K562 (cell line): ENCODE measurements at regions not wholly inside any gene's neighbourhood (a gene's known extent, or its start where the extent isn't known, plus 50 kb on each side); places are given as distances from the start of the nearest gene placed in this dataset.

Source experiments
- ATAC-seq: fragments of 200-7000 bp; cut with Tn5 transposase; 3 replicates; pipeline ENCODE4 v1.9.1; 2020; ENCODE audit warnings: moderate library complexity
- BruUV-seq: library from RNA; stranded (reverse); fragments of 400-500 nt; replicated peaks from 2 replicates; lab custom pipeline; 2021; lab: Mats Ljungman, UMichigan
- CTCF ChIA-PET: fragments of 300-600 bp; formaldehyde crosslinking; extraction: SDS; loops from one replicate; lab custom pipeline; 2021; ENCODE audit warnings: low intra/inter-chr PET ratio; lab: Yijun Ruan, JAX
- POLR2A ChIA-PET: fragments of 300-600, 350-650 bp; sonication (Branson Sonifier 250); formaldehyde crosslinking; extraction: SDS; loops from one replicate; lab custom pipeline; 2021; ENCODE audit warnings: antibody characterized with exemption, inconsistent platforms; lab: Yijun Ruan, JAX
- DNase-seq, 4 experiments: peaks; one replicate each; pipeline versions ENCODE4 v3.0.0 to v3.0.0-alpha.2; 2011 to 2018; ENCODE audit warnings: low spot score in 3 of 4, mixed read lengths in 3 of 4; ENCODE audit errors: extremely low read depth in 1 of 4
- FAIRE-seq: peaks from 2 replicates; lab custom pipeline; 2011; peaks lifted over from hg19 to GRCh38; lab: Jason Lieb, UNC
- H2AFZ ChIP-seq: 2 replicates; pipeline ENCODE4 v1.6.0; 2011; ENCODE audit warnings: low read depth, low read length, control low read depth, inconsistent platforms
- H3K27ac ChIP-seq: fragments of 200-600 bp; 3 replicates; pipeline ENCODE4 v1.8.0; 2011; ENCODE audit warnings: low read depth, mild to moderate bottlenecking, control low read depth, inconsistent platforms, low read length, moderate library complexity, mixed read lengths; ENCODE audit errors: extremely low read depth
- H3K27me3 ChIP-seq, 2 experiments: fragments of 300-600 bp in 1 of 2; 2 replicates in 1 of 2; 3 replicates in 1 of 2; pipeline versions ENCODE4 v1.6.0 to v1.8.0; 2011; ENCODE audit warnings: inconsistent platforms in 2 of 2, low read length in 2 of 2, mild to moderate bottlenecking in 1 of 2, mixed read lengths in 1 of 2, moderate library complexity in 1 of 2; ENCODE audit not compliant: control insufficient read depth in 2 of 2, insufficient read depth in 2 of 2
- H3K36me3 ChIP-seq: fragments of 300-600 bp; 3 replicates; pipeline ENCODE4 v1.8.0; 2011; ENCODE audit warnings: mild to moderate bottlenecking, low read length, inconsistent platforms; ENCODE audit not compliant: control insufficient read depth, insufficient read depth
- H3K4me1 ChIP-seq, 2 experiments: fragments of 200-600 bp in 1 of 2; replicated peaks in 1 of 2; 2 replicates in 1 of 2; 3 replicates in 1 of 2; pipeline versions ENCODE4 v1.5.1 to v1.8.0; 2011; ENCODE audit warnings: inconsistent platforms in 2 of 2, low read length in 2 of 2, mild to moderate bottlenecking in 1 of 2, mixed read lengths in 1 of 2, moderate library complexity in 1 of 2; ENCODE audit not compliant: control insufficient read depth in 2 of 2, insufficient read depth in 2 of 2
- H3K4me2 ChIP-seq: 2 replicates; pipeline ENCODE4 v1.6.1; 2011; ENCODE audit warnings: low read length, control low read depth, inconsistent platforms, mixed read lengths; ENCODE audit not compliant: insufficient read depth
- H3K4me3 ChIP-seq: fragments of 200-600 bp; sonication (generic), shearing (Covaris generic); 2 replicates; pipeline ENCODE4 v1.5.1; 2016; ENCODE audit warnings: control low read depth, inconsistent platforms
- H3K79me2 ChIP-seq: fragments of 200-600 bp; 3 replicates; pipeline ENCODE4 v1.8.0; 2011; ENCODE audit warnings: low read length, inconsistent platforms; ENCODE audit not compliant: control insufficient read depth, insufficient read depth
- H3K9ac ChIP-seq, 2 experiments: 2 replicates each; pipeline versions ENCODE4 v1.6.0 to v1.6.1; 2011; ENCODE audit warnings: low read depth in 2 of 2, low read length in 2 of 2, control low read depth in 1 of 2, inconsistent platforms in 1 of 2, mild to moderate bottlenecking in 1 of 2, mixed read lengths in 1 of 2; ENCODE audit not compliant: insufficient read depth in 1 of 2
- H3K9me1 ChIP-seq: one replicate; pipeline ENCODE4 v1.6.0; 2011; ENCODE audit warnings: inconsistent platforms, mild to moderate bottlenecking, low read length, moderate library complexity; ENCODE audit not compliant: control insufficient read depth, insufficient read depth
- H3K9me3 ChIP-seq: replicated peaks from 2 replicates; pipeline ENCODE4 v1.5.1; 2011; ENCODE audit warnings: low read depth, low read length, inconsistent platforms; ENCODE audit not compliant: control insufficient read depth, insufficient read depth
- H4K20me1 ChIP-seq: replicated peaks from 2 replicates; pipeline ENCODE4 v1.6.1; 2011; ENCODE audit warnings: low read length, inconsistent platforms, mixed read lengths; ENCODE audit not compliant: control insufficient read depth, insufficient read depth
- BCLAF1 ChIP-seq, 2 experiments: fragments of 450-650 bp in 1 of 2; IDR thresholded peaks; 2 replicates each; pipeline ENCODE4 v1.6.1; 2011 to 2017; ENCODE audit warnings: low read depth in 2 of 2, antibody characterized with exemption in 1 of 2, borderline replicate concordance in 1 of 2, low read length in 1 of 2, mild to moderate bottlenecking in 1 of 2, mixed read lengths in 1 of 2; ENCODE audit not compliant: control insufficient read depth in 1 of 2
- KLF16 ChIP-seq: IDR thresholded peaks from 2 replicates; pipeline ENCODE4 v1.6.1; 2016; ENCODE audit warnings: antibody characterized with exemption
- MTA1 ChIP-seq: fragments of 450-650 bp; IDR thresholded peaks from 2 replicates; pipeline ENCODE4 v1.6.1; 2017; ENCODE audit warnings: borderline replicate concordance
- NFYB ChIP-seq: IDR thresholded peaks from 2 replicates; pipeline ENCODE4 v1.6.1; 2011; ENCODE audit warnings: mild to moderate bottlenecking, moderate library complexity; ENCODE audit not compliant: insufficient read length; ENCODE audit errors: extremely low read depth
- PHF21A ChIP-seq: fragments of 450-650 bp; IDR thresholded peaks from 2 replicates; pipeline ENCODE4 v1.6.1; 2017; ENCODE audit warnings: low read depth, borderline replicate concordance
- PYGO2 ChIP-seq: fragments of 450-650 bp; IDR thresholded peaks from 2 replicates; pipeline ENCODE4 v1.6.1; 2016; ENCODE audit warnings: mild to moderate bottlenecking, missing genetic modification characterization, moderate library complexity, missing compliant biosample characterization
- SMAD3 ChIP-seq: fragments of 450-650 bp; formaldehyde crosslinking; conservative IDR thresholded peaks from 2 replicates; pipeline ENCODE4 v1.4.0; 2020; ENCODE audit warnings: mild to moderate bottlenecking
- ZNF12 ChIP-seq: sonication (generic); formaldehyde crosslinking; IDR thresholded peaks from 2 replicates; pipeline ENCODE4 v1.4.0; 2020; ENCODE audit warnings: mild to moderate bottlenecking, missing genetic modification reagents
- ZNF124 ChIP-seq: sonication (generic); formaldehyde crosslinking; IDR thresholded peaks from 2 replicates; pipeline ENCODE4 v1.8.1; 2022; ENCODE audit warnings: missing genetic modification reagents
- ZNF140 ChIP-seq: fragments of 250-450 bp; sonication (Bioruptor Pico); IDR thresholded peaks from 2 replicates; pipeline ENCODE4 v1.8.0; 2021; ENCODE audit warnings: moderate library complexity, mild to moderate bottlenecking, inconsistent platforms
- WGBS: fragments of 100-300 bp; shearing (Covaris generic); methylation state at CpG from one replicate; pipeline ENCODE4 v1.1.6; 2016; ENCODE audit warnings: low coverage, mixed read lengths; ENCODE audit not compliant: insufficient coverage; ENCODE audit errors: missing lambda C conversion rate; 5-methylcytosine and 5-hydroxymethylcytosine counted together
- in situ Hi-C: fragments of 300-500 bp; cut with MboI; formaldehyde crosslinking; loops from 4 replicates; pipeline ENCODE4 v1.15.0; 2018; ENCODE audit warnings: inconsistent platforms, mixed read lengths
- intact Hi-C: fragments of 100-400 bp; cut with micrococcal nuclease; formaldehyde crosslinking; loops from 2 replicates; pipeline ENCODE4 v1.14.2; 2022

- H3K27ac ChIP-seq, result no peak overlapping the region
- no peaks in the 10 kb centered on the region for H3K27me3 ChIP-seq
- WGBS, result 0% methylated on average over 2 of the region's 2 CpGs
- no peaks in the 10 kb centered on the region for H3K9me1 ChIP-seq
- no peak for DNase-seq
- intact Hi-C loops, result no loop called here
- ATAC-seq, result no peak
- ChIA-PET POLR2A (no interaction called here), CTCF (no interaction called here)
- no peaks in the 10 kb centered on the region for H3K9me3 ChIP-seq
- no peak overlapping the region for H3K4me2 ChIP-seq
- H3K79me2 ChIP-seq, result no peaks in the 10 kb centered on the region
- no peaks in the 10 kb centered on the region for H3K36me3 ChIP-seq
- H4K20me1 ChIP-seq, result no peaks in the 10 kb centered on the region
- in situ Hi-C loops, result no loop called here
- BruUV-seq, result no TSS peak
- no peak overlapping the region for H3K9ac ChIP-seq
- TF ChIP-seq PHF21A, result no peak
- no peak overlapping the region for H3K4me3 ChIP-seq
- H2AFZ ChIP-seq, result no peak overlapping the region
- no peaks in the 10 kb centered on the region for H3K4me1 ChIP-seq
- FAIRE-seq, result no peak
Measured at GRCh38 chr6:113194090-113194489, 663.1 kb upstream of the MARCKS start.

GRCh38 chr6:113202852-113203714, 654.1 kb upstream of the MARCKS start:
- Histone ChIP-seq H3K27me3 (no peaks in the 10 kb centered on the region), H4K20me1 (no peaks in the 10 kb centered on the region), H3K9ac (no peak overlapping the region), H2AFZ (no peak overlapping the region), H3K36me3 (no peaks in the 10 kb centered on the region), H3K9me3 (no peaks in the 10 kb centered on the region), H3K4me3 (no peak overlapping the region), H3K9me1 (no peaks in the 10 kb centered on the region), H3K4me1 (no peaks in the 10 kb centered on the region), H3K27ac (no peak overlapping the region), H3K79me2 (no peaks in the 10 kb centered on the region), H3K4me2 (no peak overlapping the region)
- POLR2A ChIA-PET, result interaction anchor here (1.2 kb wide), 1 partner anchor 18 kb away, joined by 3 read pairs; no protein-coding TSS in a partner anchor
- WGBS, result 0% methylated on average over 4 of the region's 4 CpGs
- ATAC-seq (no peak), FAIRE-seq (no peak), DNase-seq (no peak)
- in situ Hi-C loops (no loop called here), intact Hi-C loops (no loop called here)
- no TSS peak for BruUV-seq
- CTCF ChIA-PET, result no interaction called here
- TF ChIP-seq SMAD3 (CRISPR knock-in tag) (no peak), BCLAF1 (IDR thresholded peaks at IDR 0.05; ENCODE audit: borderline replicate concordance in 1 of 2, control insufficient read depth in 1 of 2, low read depth in 2 of 2, low read length in 1 of 2) (no peak), PYGO2 (no peak), ZNF124 (no peak), MTA1 (no peak), ZNF12 (CRISPR knock-in tag) (no peak), KLF16 (no peak), NFYB (no peak), ZNF140 (CRISPR knock-in tag) (no peak)
